ENCODE measurements at regions not wholly inside any gene's neighbourhood (a gene's known extent, or its start where the extent isn't known, plus 50 kb on each side); places are given as distances from the start of the nearest gene placed in this dataset.

DNA sequence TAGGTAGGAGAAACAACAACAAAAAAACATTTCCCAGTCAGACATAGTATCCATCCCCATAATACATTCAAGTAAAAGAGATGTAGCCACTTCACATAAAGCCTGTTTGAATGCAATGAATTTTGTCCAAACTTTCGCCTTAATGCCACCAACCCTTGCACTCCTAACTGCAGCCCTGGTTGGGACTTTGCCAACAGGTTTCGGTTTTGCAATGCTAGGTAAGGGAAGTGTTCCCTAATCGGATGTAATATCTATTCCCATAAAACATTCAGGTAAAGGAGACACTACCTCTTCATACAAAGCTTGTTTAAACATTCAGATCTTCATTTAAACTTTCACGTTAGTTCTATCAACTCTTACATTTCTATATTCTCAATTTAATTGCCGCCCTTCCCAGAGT lies 336.1 kb downstream of the DRD1 start:
- DNase-seq: no peak
- Histone ChIP-seq H3K9me3 (peaks cover 0 to 8% (median 6%) of the 10 kb centered on the region in 4 donors), H3K27me3 (no peaks in the 10 kb centered on the region), H3K36me3 (no peaks in the 10 kb centered on the region), H3K4me1 (no peaks in the 10 kb centered on the region), H3K4me3 (no peak overlapping the region), H3K27ac (no peak overlapping the region)
- TF ChIP-seq POLR2AphosphoS5 (IDR thresholded peaks at IDR 0.05) (no peak), POLR2A (IDR thresholded peaks at IDR 0.05) (no peak), EP300 (IDR thresholded peaks at IDR 0.05) (no peak)
- TF ChIP-seq, protein P1, sequence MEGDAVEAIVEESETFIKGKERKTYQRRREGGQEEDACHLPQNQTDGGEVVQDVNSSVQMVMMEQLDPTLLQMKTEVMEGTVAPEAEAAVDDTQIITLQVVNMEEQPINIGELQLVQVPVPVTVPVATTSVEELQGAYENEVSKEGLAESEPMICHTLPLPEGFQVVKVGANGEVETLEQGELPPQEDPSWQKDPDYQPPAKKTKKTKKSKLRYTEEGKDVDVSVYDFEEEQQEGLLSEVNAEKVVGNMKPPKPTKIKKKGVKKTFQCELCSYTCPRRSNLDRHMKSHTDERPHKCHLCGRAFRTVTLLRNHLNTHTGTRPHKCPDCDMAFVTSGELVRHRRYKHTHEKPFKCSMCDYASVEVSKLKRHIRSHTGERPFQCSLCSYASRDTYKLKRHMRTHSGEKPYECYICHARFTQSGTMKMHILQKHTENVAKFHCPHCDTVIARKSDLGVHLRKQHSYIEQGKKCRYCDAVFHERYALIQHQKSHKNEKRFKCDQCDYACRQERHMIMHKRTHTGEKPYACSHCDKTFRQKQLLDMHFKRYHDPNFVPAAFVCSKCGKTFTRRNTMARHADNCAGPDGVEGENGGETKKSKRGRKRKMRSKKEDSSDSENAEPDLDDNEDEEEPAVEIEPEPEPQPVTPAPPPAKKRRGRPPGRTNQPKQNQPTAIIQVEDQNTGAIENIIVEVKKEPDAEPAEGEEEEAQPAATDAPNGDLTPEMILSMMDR (IDR thresholded peaks at IDR 0.05): no peak
- intact Hi-C loops (cut with DNase I; ENCODE audit: low total_unique reads): no loop called here
- WGBS, 5 donors: 65 to 89% (median 74%) methylated on average over 5 of the region's 5 CpGs

DNA sequence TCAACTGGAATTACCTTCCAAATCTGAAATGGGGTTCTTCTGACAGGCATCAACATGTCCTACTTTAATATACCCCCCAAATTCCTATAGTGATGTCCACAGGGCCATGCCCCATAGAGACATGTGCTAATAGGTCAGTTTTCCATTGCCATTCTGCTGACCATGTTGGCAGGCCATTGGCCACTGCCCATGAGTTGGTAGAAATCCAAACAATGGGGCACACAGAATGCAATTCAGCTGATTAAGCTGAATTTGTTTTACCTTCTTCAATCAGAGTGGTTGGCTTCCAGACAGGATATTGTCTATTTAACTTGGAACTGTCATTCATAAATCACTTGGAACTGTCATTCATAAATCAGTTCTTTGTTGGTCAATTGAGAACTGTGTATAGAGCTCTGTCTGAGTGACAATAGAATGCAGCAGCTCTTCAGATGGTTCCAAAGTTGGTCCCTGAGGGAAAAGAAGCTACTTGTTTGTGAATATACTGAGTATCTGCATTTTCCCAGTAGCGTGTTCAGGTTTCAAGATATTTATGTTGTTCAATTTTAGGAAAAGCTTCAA lies 336.9 kb downstream of the DRD1 start:
- DNase-seq: no peak
- intact Hi-C loops (cut with DNase I; ENCODE audit: low total_unique reads): no loop called here
- TF ChIP-seq POLR2AphosphoS5 (IDR thresholded peaks at IDR 0.05) (no peak), POLR2A (IDR thresholded peaks at IDR 0.05) (no peak), EP300 (IDR thresholded peaks at IDR 0.05) (no peak)
- TF ChIP-seq, protein P1 (IDR thresholded peaks at IDR 0.05): no peak
- no peak overlapping the region for H3K27ac ChIP-seq
- no peak overlapping the region for H3K4me3 ChIP-seq
- no peaks in the 10 kb centered on the region for H3K36me3 ChIP-seq
- H3K9me3 ChIP-seq: peaks cover 0 to 8% (median 6%) of the 10 kb centered on the region in 4 donors
- H3K27me3 ChIP-seq: no peaks in the 10 kb centered on the region
- H3K4me1 ChIP-seq: no peaks in the 10 kb centered on the region
- 88 to 94% (median 93%) methylated on average over 1 of the region's 1 CpG for WGBS, 5 donors

DNA sequence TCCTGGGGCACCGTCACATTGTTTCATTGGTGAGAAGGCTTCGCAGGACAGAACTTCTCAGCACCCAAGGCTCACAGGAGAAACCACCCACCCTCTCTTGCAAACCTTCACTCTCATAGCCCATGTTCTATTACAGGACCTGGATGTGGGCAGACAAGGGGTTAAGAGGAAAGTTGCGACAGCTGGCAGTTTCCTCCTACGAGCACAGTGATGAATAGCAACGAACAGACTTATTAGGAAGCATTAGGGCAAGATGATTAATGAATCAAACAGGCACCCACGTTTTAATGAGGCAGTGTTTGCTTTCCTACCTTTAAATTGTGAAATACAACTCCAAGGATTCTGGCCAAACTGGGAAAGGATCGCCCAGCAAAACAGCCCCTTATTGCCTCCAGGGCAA lies 339.3 kb downstream of the DRD1 start:
- TF ChIP-seq POLR2AphosphoS5 (IDR thresholded peaks at IDR 0.05): no peak
- TF ChIP-seq, protein P1 (IDR thresholded peaks at IDR 0.05): no peak
- no peak for TF ChIP-seq POLR2A (IDR thresholded peaks at IDR 0.05)
- TF ChIP-seq EP300 (IDR thresholded peaks at IDR 0.05): no peak
- Histone ChIP-seq H3K4me1 (no peaks in the 10 kb centered on the region), H3K36me3 (no peaks in the 10 kb centered on the region), H3K9me3 (peaks cover 0 to 7% (median 6%) of the 10 kb centered on the region in 4 donors), H3K27me3 (no peaks in the 10 kb centered on the region), H3K27ac (no peak overlapping the region), H3K4me3 (no peak overlapping the region)
- peak in 1 of 2 donors; percentile 30 for DNase-seq
- WGBS, 5 donors: 29 to 34% (median 32%) methylated on average over 7 of the region's 7 CpGs
- intact Hi-C loops (cut with DNase I; ENCODE audit: low total_unique reads): no loop called here

DNA sequence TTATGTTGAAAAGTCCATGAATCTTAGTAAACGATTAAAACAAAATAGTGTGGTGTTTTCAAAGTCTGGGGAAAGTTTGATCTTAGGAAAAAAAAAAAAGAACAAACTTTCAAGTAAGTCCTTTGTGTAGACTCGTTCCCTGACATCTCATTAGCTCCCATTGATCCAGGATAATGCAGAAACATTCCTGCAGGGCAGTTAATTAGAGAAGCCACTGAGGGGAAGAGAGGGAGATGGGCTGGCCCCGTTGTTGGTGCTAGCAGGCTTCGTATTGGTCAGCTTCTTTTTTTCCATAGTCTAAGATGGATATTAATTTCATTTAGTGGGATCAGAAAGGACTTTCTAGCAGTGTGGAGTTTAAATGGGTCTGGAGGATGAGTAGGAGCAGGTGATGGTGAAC lies 340.2 kb downstream of the DRD1 start:
- Histone ChIP-seq H3K27ac (no peak overlapping the region), H3K36me3 (no peaks in the 10 kb centered on the region), H3K9me3 (no peaks in the 10 kb centered on the region), H3K4me3 (no peak overlapping the region), H3K4me1 (no peaks in the 10 kb centered on the region), H3K27me3 (no peaks in the 10 kb centered on the region)
- intact Hi-C loops (cut with DNase I; ENCODE audit: low total_unique reads): no loop called here
- TF ChIP-seq EP300 (IDR thresholded peaks at IDR 0.05): no peak
- no peak for TF ChIP-seq POLR2AphosphoS5 (IDR thresholded peaks at IDR 0.05)
- no peak for TF ChIP-seq POLR2A (IDR thresholded peaks at IDR 0.05)
- TF ChIP-seq, protein P1 (IDR thresholded peaks at IDR 0.05): no peak
- DNase-seq: no peak
- WGBS, 5 donors: 37 to 58% (median 43%) methylated on average over 4 of the region's 4 CpGs
